Muscle layer of colon (tissue), 2 donors: ENCODE measurements at regions not wholly inside any gene's neighbourhood (a gene's known extent, or its start where the extent isn't known, plus 50 kb on each side); places are given as distances from the start of the nearest gene placed in this dataset.

Source experiments
- H3K27ac ChIP-seq: one replicate; pipeline ENCODE4 v1.7.0; 2013; ENCODE audit warnings: low read depth, mild to moderate bottlenecking, low read length, moderate library complexity
- H3K27me3 ChIP-seq, 2 donors: one replicate each; pipeline ENCODE4 v1.7.0; 2013; ENCODE audit warnings: low read length in 2 of 2, mild to moderate bottlenecking in 2 of 2; ENCODE audit not compliant: insufficient read depth in 2 of 2, control insufficient read depth in 1 of 2
- H3K36me3 ChIP-seq: one replicate; pipeline ENCODE4 v1.7.0; 2013; ENCODE audit warnings: mild to moderate bottlenecking, low read length; ENCODE audit not compliant: insufficient read depth
- H3K4me1 ChIP-seq: one replicate; pipeline ENCODE4 v1.7.0; 2013; ENCODE audit warnings: mild to moderate bottlenecking, low read length; ENCODE audit not compliant: insufficient read depth
- H3K4me3 ChIP-seq, 2 donors: one replicate each; pipeline ENCODE4 v1.7.0; 2013; ENCODE audit warnings: low read length in 2 of 2, low read depth in 1 of 2, mild to moderate bottlenecking in 1 of 2, moderate library complexity in 1 of 2
- H3K9ac ChIP-seq: one replicate; pipeline ENCODE4 v1.7.0; 2013; ENCODE audit warnings: low read length
- H3K9me3 ChIP-seq: one replicate; pipeline ENCODE4 v1.7.0; 2013; ENCODE audit warnings: mild to moderate bottlenecking, low read length
- donor health status: abdominal sarcoma.
- donor health status: Adenocarcinoma of cecum.

GRCh38 chr4:122305853-122306252 is 73.0 kb upstream of the ADAD1 start:
- Histone ChIP-seq H3K36me3 (peaks cover 28% of the 10 kb centered on the region), H3K9ac (no peak overlapping the region), H3K27me3 (no peaks in the 10 kb centered on the region), H3K4me1 (no peaks in the 10 kb centered on the region), H3K9me3 (no peaks in the 10 kb centered on the region), H3K27ac (no peak overlapping the region), H3K4me3 (no peak overlapping the region)

- no peaks in the 10 kb centered on the region for H3K9me3 ChIP-seq
- H3K4me3 ChIP-seq, result no peak overlapping the region
- H3K36me3 ChIP-seq, result peaks cover 30% of the 10 kb centered on the region
- no peak overlapping the region for H3K9ac ChIP-seq
- H3K27ac ChIP-seq, result no peak overlapping the region
- no peaks in the 10 kb centered on the region for H3K4me1 ChIP-seq
- no peaks in the 10 kb centered on the region for H3K27me3 ChIP-seq
Measured at GRCh38 chr4:122309988-122310626, 68.7 kb upstream of the ADAD1 start.

DNA sequence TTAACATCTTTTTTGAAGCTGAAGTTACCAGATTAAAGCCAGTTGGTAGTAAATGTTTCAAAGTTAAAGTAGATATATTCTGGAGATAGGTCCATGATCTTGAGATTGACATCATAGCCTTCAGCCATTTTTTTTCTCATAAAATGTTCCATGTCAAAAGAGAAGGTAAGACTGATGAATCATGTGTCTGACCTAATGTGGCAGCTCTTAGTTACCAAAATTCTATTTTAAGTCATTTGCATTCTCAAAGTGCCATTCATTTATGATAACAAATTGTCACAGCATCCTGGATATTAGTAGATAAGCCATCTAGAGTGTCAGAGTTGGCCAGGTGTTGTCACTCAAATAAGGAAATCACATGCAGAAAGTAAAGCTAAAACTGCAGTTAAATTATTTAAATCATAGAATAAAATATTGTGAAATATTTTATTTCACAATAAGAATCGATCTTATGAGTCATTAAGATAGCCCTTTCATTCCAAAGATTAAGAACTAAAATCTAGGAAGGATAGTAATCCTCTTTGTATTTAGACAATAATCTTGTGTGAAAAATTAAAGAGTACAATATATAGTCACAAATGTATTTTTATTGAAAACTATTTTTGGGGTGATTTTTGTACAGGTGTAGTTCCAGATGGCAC is 65.7 kb upstream of the ADAD1 start:
- no peaks in the 10 kb centered on the region for H3K27me3 ChIP-seq
- H3K4me1 ChIP-seq, result no peaks in the 10 kb centered on the region
- no peak overlapping the region for H3K27ac ChIP-seq
- H3K4me3 ChIP-seq, result no peak overlapping the region
- H3K9ac ChIP-seq, result no peak overlapping the region
- H3K9me3 ChIP-seq, result no peaks in the 10 kb centered on the region
- peaks cover 38% of the 10 kb centered on the region for H3K36me3 ChIP-seq

- peaks cover 44% of the 10 kb centered on the region for H3K36me3 ChIP-seq
Measured at GRCh38 chr4:122326908-122327307, 51.9 kb upstream of the ADAD1 start.

DNA sequence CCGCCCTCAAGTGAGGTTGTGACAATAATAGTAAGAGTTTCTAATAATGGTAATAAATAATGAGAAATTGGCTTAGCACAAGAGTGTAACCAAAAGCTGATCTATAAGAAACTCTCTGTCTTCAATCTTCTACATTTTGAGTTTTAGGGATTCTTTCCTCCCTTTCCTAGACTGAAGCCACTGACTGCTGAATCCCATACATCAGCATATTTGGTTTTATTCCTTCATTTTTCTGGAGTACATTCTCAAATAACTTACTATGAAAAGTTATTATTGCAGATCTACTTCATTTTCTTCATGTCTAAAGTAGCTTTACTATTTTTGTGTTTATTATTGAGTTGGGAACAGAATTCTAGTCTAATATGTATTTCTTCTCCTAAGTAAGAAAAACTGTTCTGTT is 49.9 kb upstream of the ADAD1 start:
- Histone ChIP-seq H3K27ac (no peak overlapping the region), H3K9me3 (no peaks in the 10 kb centered on the region), H3K4me1 (no peaks in the 10 kb centered on the region), H3K27me3 (no peaks in the 10 kb centered on the region), H3K4me3 (no peak overlapping the region), H3K9ac (no peak overlapping the region), H3K36me3 (peaks cover 28% of the 10 kb centered on the region)

More at GRCh38 chr4:122326908-122327307, 51.9 kb upstream of the ADAD1 start:
- Histone ChIP-seq H3K9ac (no peak overlapping the region), H3K27ac (no peak overlapping the region), H3K4me3 (no peak overlapping the region), H3K27me3 (no peaks in the 10 kb centered on the region), H3K4me1 (no peaks in the 10 kb centered on the region), H3K9me3 (no peaks in the 10 kb centered on the region)
